ENCODE measurements at regions not wholly inside any gene's neighbourhood (a gene's known extent, or its start where the extent isn't known, plus 50 kb on each side); places are given as distances from the start of the nearest gene placed in this dataset.

GRCh38 chr17:34117811-34118210 is 137.3 kb upstream of the CCL2 start:
- no peaks in the 10 kb centered on the region for H3K4me1 ChIP-seq
- TF ChIP-seq CTCF (IDR thresholded peaks at IDR 0.05): no peak
- DNase-seq (no peak), ATAC-seq (no peak)
- peaks cover 0 to 14% of the 10 kb centered on the region in 2 donors for H3K27me3 ChIP-seq
- H3K4me3 ChIP-seq: no peak overlapping the region
- intact Hi-C loops (cut with DNase I): no loop called here
- no peaks in the 10 kb centered on the region for H3K36me3 ChIP-seq
- H3K9me3 ChIP-seq: no peaks in the 10 kb centered on the region
- H3K27ac ChIP-seq: no peak overlapping the region

DNA sequence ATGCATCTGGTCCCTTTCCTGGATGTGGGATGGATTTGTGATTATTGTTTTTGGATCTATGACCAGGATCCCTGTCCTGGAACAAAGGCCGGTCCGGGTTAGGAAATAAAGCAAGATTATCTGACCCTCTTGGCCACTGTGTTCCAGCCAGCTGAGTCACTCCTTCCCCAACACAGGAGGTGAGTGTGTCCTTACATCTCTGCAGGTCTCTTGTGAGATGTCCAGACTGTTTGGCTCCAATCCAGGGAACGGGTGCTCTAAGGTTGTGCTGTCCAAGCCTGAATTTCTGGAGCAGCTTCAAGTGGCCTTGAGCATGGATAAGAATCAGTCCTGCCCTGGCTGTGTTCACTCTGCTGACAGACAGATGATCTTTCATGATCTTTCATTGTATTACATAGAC is 136.5 kb upstream of the CCL2 start:
- H3K9me3 ChIP-seq: no peaks in the 10 kb centered on the region
- ATAC-seq: no peak
- DNase-seq: no peak
- H3K36me3 ChIP-seq: no peaks in the 10 kb centered on the region
- intact Hi-C loops (cut with DNase I): no loop called here
- H3K4me1 ChIP-seq: no peaks in the 10 kb centered on the region
- TF ChIP-seq CTCF (IDR thresholded peaks at IDR 0.05): no peak
- H3K4me3 ChIP-seq: no peak overlapping the region
- no peak overlapping the region for H3K27ac ChIP-seq
- H3K27me3 ChIP-seq: peaks cover 0 to 18% of the 10 kb centered on the region in 2 donors

DNA sequence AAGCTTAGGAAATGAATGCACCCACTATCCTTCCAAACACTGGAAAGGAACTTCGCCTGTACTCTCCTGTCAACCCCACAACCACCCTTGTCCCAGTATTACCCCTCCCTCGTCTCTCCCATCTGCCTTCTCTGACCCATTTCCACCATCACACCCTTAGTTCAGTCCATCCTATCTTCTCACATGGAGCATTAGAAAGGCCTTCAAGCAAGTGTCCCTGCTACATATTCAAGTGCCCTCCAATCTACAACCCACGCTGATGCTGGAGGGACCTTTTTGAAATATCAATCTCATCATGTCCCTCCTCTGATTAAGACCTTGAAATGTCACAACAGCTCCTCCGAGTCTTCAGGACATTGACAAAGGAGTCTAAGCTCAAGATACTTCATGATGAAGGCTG is 133.8 kb upstream of the CCL2 start:
- Histone ChIP-seq H3K27ac (no peak overlapping the region), H3K9me3 (no peaks in the 10 kb centered on the region), H3K36me3 (no peaks in the 10 kb centered on the region), H3K4me1 (no peaks in the 10 kb centered on the region), H3K4me3 (no peak overlapping the region), H3K27me3 (peaks cover 0 to 21% of the 10 kb centered on the region in 2 donors)
- intact Hi-C loops (cut with DNase I): no loop called here
- no peak for TF ChIP-seq CTCF (IDR thresholded peaks at IDR 0.05)
- DNase-seq (no peak), ATAC-seq (no peak)

DNA sequence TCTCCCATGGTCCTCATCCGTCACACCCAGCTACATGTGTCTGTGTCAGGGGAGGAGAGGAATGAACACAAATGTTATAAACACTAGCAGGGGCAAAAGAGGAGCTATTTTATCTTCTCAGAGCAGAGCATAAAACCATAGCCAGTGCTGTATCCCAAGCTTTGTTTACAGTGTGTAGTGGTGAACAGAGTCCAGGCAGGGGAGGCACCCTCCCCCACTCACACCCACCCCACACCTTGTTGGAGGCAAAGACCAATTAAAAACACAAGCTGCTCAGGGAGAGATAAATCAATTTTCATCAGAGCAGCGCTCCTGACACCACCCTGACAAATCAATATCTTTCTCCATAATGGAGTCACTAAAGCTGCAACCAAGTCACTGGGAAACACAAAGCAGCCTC is 132.6 kb upstream of the CCL2 start:
- TF ChIP-seq CTCF (IDR thresholded peaks at IDR 0.05): no peak
- no peak for ATAC-seq
- intact Hi-C loops (cut with DNase I): no loop called here
- Histone ChIP-seq H3K9me3 (no peaks in the 10 kb centered on the region), H3K36me3 (no peaks in the 10 kb centered on the region), H3K27me3 (peaks cover 0 to 33% of the 10 kb centered on the region in 2 donors), H3K4me3 (no peak overlapping the region), H3K4me1 (no peaks in the 10 kb centered on the region), H3K27ac (no peak overlapping the region)
- DNase-seq: no peak

DNA sequence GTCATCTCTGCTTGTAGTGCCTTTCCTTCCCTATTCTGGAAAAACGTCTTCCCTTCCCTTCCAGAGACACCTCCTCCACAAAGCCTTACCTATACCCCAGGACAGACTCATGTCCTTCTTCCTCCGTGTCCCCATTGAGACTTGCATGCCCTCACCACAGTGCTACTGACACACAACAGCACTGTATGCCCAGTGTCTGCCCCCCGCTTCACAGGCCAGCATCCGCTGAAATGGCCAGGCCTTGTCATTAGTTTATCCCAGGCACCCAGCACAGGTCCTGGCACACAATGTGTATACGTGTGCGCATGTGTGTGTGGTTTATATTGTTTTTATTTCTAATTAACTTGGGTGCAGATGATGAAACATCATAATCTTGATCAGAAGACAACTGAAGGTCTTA is 130.1 kb upstream of the CCL2 start:
- DNase-seq (no peak), ATAC-seq (no peak)
- H3K27ac ChIP-seq: no peak overlapping the region
- H3K27me3 ChIP-seq: peaks cover 0 to 48% of the 10 kb centered on the region in 2 donors
- H3K4me3 ChIP-seq: no peak overlapping the region
- intact Hi-C loops (cut with DNase I): no loop called here
- no peak for TF ChIP-seq CTCF (IDR thresholded peaks at IDR 0.05)
- H3K36me3 ChIP-seq: no peaks in the 10 kb centered on the region
- no peaks in the 10 kb centered on the region for H3K9me3 ChIP-seq
- no peaks in the 10 kb centered on the region for H3K4me1 ChIP-seq

All from left lung (tissue), 4 donors.